Hepatocyte (in vitro differentiated cells): ENCODE measurements at regions not wholly inside any gene's neighbourhood (a gene's known extent, or its start where the extent isn't known, plus 50 kb on each side); places are given as distances from the start of the nearest gene placed in this dataset.

ENCODE experiments used
- CTCF ChIP-seq: fragments of 200-600 bp; sonication (generic); IDR thresholded peaks from 2 replicates; pipeline ENCODE4 v1.5.1; 2016; ENCODE audit warnings: antibody characterized with exemption, mild to moderate bottlenecking; ENCODE audit not compliant: poor library complexity
- EZH2 ChIP-seq: fragments of 200-600 bp; sonication (generic); IDR thresholded peaks from 2 replicates; pipeline ENCODE4 v1.6.1; 2016; ENCODE audit warnings: antibody characterized with exemption, mild to moderate bottlenecking, borderline replicate concordance

DNA sequence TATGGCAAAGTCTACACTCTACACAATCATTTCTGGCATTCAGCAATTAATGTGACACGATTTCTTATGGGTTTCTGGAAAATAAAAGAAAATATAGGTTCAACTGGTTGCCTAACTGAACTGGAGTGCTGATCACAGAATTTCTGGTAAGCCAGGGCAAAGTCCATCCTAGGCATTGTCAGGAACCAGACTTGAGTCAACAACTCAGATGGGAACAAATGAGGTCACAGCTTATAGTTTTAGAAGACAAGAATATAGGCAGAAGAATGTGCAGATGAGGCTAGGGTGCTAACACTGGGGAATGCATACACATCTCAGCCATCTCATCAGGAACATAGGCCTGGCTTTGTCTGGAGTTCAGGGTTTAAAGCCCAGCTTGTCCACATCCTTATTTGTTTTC, 317.2 kb upstream of the ID2 start:
- TF ChIP-seq CTCF (no peak), EZH2 (no peak)
